ENCODE measurements at regions not wholly inside any gene's neighbourhood (a gene's known extent, or its start where the extent isn't known, plus 50 kb on each side); places are given as distances from the start of the nearest gene placed in this dataset.

- TF ChIP-seq POU2F2 (IDR thresholded peaks at IDR 0.05; ENCODE audit: low read depth, low read length) (no peak), POLR2AphosphoS5 (IDR thresholded peaks at IDR 0.05; ENCODE audit: low read depth, low read length) (no peak)
These were observed 1332.5 kb downstream of the BRD1 start for GRCh38 chr22:48494968-48495750.

Measured in GM12891 (cell line).